AG08395 (cell line): ENCODE measurements at regions not wholly inside any gene's neighbourhood (a gene's known extent, or its start where the extent isn't known, plus 50 kb on each side); places are given as distances from the start of the nearest gene placed in this dataset.

Experiments
- DNase-seq: peaks from one replicate; pipeline ENCODE4 v3.0.0; 2012; ENCODE audit warnings: mixed read lengths, low spot score

GRCh38 chr3:13171704-13172643 lies 98.7 kb upstream of the IQSEC1 start:
- DNase-seq, result no peak

- no peak for DNase-seq
These were observed 97.1 kb upstream of the IQSEC1 start for GRCh38 chr3:13170317-13170716.

DNA sequence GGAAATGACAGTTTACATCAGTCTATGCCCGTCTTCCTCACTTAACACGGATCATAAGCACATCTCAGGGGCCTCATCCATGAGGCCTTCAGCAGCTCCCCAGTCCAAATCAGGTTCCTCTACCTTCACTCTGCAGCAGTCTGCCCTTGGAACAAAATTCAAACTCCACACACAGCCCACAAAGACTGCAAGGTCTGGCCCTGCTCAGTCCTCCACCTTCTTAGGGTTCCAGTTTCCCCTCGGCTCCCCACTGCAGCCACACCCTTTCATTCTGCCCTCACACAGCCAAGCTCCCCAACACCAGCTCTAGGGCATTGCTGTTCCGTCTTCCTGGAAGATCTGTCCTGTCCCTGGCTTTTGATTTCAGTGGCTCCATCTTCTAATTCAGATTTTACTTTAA lies 95.2 kb upstream of the IQSEC1 start:
- DNase-seq, result no peak

GRCh38 chr3:13167829-13168228 lies 94.6 kb upstream of the IQSEC1 start:
- no peak for DNase-seq

GRCh38 chr3:13167064-13167743 lies 94.0 kb upstream of the IQSEC1 start:
- DNase-seq, result no peak

- DNase-seq, result no peak
These were observed 93.2 kb upstream of the IQSEC1 start for GRCh38 chr3:13166243-13167063.

GRCh38 chr3:13165576-13165975 lies 92.3 kb upstream of the IQSEC1 start:
- no peak for DNase-seq

DNA sequence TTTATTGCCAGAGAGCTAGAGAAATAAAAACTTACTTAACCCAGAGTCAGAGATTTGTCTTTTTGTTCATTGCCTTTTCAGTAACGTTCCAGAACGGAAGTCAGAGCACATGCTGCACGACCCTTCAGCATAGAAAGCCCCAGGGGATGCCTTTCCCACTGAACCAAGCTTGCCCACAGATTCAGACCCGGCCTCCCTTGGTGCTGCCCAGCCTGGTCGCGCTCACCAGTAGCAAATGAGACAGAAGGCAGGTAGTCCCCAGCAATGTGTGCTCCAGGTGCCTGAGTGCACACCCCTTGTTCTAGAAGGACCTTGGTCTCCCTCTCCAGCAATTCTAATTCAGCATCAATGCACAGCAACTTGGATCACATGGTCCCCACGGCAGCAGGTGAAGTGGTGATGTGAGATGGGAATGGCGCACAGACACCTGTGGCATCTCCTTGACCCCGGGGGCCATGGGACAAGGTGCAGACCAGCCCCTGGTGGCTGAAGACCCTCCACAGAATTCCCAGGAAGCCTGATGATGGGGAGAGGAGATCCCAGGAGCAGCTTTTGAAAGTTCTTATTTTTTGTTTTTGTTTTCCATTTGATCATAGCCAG lies 91.8 kb upstream of the IQSEC1 start:
- no peak for DNase-seq

GRCh38 chr3:13163848-13164382 lies 90.7 kb upstream of the IQSEC1 start:
- no peak for DNase-seq

DNA sequence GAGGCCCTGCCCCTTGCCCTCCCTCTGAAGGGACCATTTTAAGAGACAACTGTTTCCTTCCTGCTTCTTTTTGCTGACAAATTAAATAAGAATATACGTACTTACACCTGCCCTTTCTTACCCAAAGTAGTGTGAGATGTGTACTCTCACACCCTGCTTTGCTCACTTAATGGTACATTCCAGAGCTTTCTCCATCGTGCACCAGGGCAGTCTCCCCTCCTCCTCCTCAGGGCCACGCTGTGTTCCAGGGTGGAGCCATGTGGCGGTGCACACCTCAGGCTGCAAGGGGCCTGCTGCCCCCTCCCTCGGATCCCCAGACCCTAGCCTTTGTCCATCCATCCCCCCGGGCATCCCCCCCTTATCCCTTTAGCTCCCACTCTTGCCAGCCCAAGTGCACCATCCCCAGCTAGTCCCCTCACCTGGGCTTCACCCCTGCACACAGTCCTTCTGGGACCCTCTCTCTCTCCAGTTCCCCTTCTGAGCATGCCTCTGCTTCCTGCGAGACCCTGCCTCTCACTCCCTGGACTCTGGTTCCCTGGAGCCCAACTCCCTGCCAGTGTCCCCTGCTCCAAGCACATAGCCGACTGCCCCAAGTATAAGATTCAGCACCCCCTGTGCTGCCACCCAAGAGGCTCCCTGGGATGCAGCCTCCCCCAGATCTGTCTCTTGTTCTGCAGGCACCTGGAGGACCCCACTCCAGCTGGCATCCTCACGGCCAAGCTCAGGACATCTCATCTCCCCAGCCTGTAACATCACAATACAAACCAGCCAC lies 89.5 kb upstream of the IQSEC1 start:
- no peak for DNase-seq

- no peak for DNase-seq
These were observed 88.7 kb upstream of the IQSEC1 start for GRCh38 chr3:13161771-13162535.

- DNase-seq, result no peak
These were observed 88.0 kb upstream of the IQSEC1 start for GRCh38 chr3:13161021-13161759.

DNA sequence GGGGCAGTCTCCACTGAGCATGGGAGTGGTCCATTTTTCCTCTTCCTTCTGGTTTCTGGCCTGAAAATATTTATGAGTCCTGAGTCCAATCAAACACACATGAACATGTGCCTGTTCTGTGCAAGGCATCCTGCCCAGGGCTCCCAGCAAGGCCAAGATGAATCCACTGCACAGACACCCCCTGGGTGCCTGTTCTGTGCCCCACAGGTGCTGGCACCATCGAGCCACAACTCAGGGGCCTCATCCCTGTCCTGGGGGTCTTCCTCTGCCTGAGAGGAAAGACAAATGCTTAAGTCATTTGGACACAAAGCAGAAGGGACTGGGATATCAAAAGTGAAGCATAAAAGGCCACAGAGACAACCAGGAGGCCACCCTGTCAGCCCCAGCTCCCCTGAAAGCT lies 87.4 kb upstream of the IQSEC1 start:
- DNase-seq, result no peak

DNA sequence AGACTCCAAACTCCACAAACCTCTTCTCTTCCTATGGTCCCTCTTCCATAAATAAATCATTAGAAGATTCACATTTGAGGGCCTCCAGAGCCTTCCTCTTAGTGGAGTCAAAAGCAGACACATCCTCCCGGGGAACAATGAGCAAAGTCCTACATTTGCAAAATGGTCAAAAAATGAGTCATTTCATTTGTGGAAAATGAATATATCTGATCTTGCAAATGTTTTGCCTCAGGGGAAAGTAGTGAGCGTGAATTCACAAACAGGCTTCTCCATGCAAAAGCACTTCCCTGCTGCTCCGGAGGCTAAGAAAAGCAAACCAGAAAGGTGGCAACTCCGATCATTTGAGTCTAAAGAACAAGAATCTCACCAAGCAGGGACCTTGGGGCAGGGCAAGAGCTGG lies 86.7 kb upstream of the IQSEC1 start:
- DNase-seq, result no peak

- no peak for DNase-seq
These were observed 85.6 kb upstream of the IQSEC1 start for GRCh38 chr3:13158871-13159270.

DNA sequence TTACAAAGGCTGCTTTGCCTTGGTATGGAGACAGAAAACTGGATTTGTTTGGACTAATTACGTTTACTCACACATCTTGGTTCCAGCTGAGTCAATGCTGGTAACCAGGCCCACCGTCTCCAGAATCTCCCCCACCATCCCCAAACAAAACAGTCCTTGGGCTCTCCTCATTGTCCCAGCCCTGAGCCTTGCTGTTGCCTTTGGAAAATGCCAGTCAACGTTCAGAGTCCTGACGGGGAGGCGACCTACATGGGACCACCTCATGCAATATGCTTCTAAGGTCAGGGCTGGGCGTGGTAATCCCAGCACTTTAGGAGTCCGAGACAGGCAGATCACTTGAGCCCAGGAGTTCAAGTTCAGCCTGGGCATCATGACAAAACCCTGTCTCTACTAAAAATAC lies 85.2 kb upstream of the IQSEC1 start:
- no peak for DNase-seq

GRCh38 chr3:13157986-13158385 lies 84.8 kb upstream of the IQSEC1 start:
- no peak for DNase-seq

DNA sequence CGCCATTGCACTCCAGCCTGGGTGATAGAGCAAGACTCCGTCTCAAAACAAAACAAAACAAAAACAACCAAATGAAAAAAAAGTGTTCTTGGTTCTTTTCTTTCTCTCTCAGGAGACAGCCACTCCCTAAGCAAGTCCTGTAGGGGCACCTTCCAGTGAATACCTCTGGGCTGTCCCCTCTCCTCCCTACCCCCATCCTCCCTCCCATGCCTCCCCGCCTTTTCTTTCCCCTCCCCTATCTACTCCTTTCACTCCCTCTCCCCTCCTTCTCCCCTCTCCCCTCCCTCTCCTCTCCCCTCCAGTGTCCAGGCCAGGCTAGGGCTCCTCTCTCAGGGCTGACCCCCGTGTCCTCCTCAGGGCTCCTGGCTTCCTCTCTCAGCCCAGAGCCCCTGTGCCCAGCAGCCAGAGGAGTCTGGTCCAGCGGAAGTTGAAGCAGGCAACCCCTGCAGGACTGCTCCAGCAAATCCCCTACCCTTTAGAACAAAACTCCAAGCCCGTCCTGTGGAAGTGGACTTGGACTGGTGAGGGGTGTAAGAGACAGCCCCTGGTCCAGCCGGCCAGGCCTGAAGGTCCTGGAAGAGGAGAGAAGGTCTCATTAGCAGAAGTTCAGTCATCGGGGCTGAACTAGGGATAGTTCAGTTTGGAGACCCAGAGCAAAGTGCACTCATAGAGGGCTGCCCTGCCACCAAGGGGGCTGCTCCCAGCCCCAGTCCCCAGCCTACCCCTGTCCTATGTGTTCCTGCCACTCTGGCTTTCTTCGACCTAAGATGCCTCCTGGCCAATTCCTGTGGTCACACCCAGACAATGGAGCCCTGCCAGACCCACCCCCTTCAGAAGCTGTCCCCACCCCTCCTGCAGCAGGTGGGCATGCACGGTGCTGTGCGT lies 79.8 kb upstream of the IQSEC1 start:
- DNase-seq, result no peak

DNA sequence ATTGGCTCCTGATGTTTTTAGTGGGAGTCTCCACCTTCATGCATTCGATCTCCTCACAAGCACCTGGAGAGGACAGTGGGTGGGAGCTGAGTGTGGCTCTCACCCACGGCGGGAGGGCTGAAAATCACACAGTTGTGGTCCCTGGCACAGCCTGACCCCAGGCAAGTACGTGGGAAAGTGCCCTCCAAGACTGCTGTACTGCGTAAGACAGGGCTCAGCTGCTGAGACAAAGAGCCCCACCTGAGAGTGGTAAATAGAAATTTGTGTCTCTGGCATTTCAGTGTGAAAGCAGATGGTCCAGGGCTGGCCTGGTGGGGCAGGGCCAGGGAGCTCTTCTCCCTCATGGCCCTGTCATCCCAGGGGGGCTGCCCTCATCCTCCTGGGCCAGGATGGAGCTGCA lies 77.4 kb upstream of the IQSEC1 start:
- DNase-seq, result no peak
